Inflammatory macrophage treated with lipopolysaccharide for 1 hour (primary cell): ENCODE measurements at regions not wholly inside any gene's neighbourhood (a gene's known extent, or its start where the extent isn't known, plus 50 kb on each side); places are given as distances from the start of the nearest gene placed in this dataset.

ENCODE experiments used
- DNase-seq, 2 donors: peaks; one replicate each; pipeline ENCODE4 v3.0.0-alpha.2; 2020 to 2022

DNA sequence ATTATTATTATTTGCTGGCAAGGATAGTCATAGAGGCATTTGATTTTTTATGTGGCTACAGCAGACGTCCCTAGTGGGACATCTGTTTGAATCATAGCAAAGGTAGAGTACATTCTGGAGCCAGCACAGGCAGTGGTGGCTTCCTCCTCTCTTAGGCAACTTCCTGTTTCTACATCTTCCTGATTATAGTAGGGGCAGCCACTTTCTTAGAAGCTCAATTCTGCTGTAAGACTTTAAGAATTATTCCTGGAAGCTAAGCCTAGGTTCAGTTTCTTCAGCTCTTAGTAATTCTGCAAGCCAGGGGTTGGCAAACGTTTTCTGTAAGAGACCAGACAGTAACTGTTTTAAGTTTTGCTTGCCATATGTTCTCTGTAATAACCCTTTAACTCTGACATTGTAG is 129.3 kb upstream of the TENM4 start:
- no peak for DNase-seq

DNA sequence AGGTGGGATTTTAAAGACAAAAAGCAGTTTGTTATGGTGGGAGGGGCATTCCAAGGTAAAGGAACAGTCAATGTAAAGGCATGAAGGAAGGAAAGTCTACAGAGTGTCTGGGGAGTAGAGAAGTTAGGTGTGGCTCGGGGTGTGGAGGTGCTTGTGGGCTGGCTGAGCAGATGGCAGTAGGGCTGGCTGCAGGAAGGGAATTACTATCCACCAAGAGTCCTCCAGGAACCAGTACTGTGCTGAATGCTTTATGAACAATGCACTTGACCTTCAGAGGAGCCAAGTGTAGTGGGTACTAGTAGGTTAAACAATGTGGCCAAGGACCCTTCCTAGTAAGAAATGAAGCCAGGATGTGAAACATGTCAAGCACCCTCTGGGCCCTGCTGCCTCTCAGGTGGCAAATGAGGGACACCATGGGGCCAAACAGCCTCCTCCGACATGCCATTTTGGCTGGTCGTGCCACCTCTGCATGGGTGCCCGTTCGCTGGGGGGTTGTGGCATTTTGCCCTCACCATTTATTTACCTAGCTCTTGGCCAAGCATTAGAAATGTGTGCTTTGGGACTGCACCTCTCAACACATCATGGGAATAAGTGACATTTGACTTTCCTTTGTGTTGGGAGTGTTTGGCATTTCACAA is 123.6 kb upstream of the TENM4 start:
- DNase-seq: no peak

DNA sequence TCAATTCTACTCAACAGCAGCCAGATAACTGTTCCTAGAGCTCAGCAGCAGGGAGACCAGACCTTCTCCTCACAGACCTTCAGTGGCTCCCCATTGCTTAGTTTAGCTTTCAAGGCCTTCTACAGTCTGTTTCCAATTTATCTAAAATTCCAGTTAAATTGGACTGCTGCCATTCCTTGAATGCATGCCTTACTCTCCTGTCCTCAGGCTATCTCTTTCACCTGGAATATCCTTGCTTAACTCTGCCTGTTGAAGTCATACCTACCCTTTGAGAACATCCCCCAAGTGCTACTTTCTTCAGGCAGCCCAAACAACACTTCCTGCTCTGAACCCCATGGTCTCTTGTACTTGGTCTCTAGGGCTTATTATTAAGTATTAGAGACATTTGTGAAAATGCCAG is 120.7 kb upstream of the TENM4 start:
- DNase-seq: no peak

DNA sequence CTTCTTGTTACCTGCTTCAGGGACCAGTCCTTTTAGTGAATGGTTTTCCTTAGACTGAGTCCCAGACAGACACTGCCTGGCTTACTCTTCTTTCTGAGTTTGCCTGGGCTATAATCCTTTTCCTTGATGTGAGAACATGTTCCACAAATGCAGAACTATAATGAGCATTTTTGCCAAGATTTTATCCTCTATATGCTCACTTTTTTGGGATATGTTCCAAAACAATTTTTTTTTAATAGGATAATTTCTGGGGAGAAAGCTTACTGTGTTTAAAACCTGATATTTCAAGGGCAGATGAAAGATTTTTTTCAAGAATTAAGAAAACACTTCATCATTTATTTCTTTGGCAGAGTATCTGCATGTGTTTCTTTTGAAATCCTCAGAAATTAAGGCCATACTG is 110.0 kb upstream of the TENM4 start:
- no peak for DNase-seq

DNA sequence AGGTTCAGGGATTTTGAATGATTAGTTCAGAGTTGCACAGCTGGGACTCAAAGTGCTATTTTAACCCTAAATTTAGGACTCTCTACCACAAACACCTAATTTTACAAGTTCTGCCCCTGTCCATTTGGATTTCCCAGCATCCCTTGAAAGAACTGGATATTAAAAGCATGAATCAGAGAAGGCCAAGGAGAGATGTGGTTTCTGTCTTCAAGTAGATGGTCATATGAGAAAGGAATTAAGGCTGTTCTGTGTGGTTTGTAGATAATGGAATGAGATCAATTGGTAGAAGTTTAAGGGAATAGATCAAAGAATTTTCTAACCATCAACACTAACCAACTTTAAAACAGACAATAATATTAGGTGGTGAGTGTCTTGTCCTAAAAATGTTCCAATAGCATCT is 106.4 kb upstream of the TENM4 start:
- DNase-seq: no peak

DNA sequence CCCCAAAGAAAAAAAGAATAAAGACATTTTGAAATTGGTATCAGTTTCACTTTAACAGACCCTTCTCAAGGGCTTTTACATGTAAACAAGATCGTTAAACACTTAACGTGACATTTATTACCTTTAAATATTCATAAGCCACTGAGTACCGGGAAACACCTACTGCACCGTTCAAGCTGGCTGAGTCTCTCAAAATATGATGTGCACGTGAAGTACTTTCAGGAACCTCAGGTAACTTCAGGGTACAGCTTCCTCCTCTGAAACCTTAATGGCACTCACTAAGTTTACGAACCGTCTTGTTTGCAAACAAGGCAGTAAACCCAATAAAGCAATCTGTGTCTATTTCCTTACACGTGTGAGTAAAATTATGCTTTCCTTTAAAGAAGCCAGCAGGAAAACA is 105.5 kb upstream of the TENM4 start:
- DNase-seq: no peak

DNA sequence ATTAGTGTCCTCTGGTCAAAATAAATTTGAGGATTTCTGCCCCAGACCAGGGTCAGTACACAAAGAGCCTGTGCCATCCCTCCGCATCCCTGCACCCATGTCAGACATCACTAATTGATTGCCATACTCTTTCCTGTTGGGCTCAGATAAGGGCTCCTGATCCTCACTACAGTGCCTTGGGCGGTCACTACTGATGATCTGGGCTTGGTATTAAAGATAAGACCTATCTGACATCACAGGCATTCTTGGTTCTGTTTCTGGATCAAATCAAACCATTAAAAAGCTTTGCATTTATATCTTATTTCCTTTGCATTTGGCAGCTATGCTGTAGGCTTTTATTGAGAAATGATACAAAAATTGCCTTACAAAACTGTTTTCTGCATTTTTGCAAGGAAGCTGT is 103.5 kb upstream of the TENM4 start:
- DNase-seq: no peak

DNA sequence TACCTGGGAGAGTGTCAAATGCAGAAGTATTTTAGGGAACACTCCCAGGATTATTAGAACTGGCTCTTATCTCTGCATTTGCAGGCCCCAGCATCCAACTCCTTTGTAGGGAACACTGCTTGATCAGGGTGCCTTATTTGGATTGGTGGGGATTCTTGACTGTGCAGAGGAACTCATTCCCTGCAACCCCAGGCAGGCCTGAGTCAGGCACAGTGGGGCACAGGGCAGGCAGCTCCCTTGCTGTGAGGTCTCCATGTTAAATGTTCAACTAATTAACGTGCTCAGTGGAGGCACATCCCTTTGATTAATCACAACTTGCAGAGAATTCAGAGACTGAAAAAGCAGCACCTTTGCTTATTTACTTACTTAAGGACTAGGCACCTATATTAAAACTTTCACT is 102.3 kb upstream of the TENM4 start:
- DNase-seq: no peak

DNA sequence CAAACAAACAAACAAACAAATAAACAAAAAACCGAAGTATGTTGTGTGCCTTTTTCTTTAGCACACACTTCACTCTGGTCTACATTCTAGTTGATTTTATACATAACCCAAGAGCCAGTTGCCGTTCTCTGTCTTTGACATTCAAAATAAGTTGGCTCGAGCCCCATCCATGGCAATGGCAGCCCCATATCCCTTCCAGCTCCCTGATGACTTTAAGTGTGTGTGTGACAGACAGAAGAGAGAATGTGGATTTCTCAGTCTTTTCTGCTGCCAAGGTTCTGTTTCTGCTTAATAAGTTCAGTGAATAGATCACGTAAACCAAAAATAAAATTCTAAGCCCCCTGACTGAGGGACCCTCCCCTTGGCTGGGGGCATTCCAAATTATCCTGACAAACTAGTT is 100.6 kb upstream of the TENM4 start:
- DNase-seq: no peak

DNA sequence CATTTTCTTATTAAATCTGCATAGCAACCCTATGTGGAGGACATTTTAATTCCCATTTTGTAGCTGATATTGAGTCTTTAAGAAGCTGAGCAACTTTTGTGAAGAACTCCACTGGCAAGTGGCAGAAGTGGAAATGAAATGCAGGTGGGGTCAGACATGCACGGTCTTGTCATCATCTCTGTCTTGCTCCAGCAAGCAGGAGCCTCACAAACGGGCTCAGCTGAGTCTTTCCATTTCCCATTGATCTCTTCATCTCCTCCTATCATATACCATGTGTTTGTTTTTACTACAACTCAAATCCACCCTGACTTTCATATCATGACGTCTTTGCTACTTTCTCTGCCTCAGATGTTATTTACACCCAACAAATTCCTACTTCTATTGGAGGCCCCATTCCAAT is 97.9 kb upstream of the TENM4 start:
- no peak for DNase-seq

DNA sequence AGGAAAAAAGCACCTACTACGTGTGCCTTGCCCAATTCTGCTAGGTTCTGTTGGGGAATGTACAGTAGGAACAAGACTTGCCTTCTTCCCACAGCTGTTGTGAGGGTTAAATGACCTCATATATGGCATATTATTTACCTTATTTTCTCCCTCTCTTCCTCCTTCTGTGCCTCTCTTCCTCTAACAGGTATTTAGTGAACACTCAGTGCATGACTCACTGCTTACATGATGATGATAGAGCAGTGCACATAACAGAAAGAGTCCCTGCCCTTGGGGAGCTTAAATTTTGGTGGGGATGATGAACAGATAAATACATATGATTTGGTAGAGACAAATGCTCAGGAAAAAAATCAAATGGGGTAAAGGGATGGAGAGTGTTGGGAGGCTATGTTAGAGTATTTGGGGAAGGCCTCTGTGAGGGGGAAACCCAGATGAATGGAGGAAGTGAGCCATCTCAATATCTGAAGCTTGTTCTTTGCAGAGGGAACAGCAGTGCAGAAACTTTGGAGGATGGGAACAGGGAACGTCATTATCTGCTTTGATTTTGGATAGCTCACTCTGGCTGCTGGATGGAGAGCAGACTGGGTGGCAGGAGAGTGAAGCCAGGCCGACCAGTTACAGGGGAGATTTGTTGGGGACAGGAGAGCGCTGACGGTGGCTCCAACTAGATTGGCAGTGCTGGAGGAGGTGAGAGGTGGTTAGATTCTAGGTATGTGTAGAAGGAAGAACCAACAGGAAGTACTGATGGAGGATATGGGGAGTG is 95.5 kb upstream of the TENM4 start:
- DNase-seq: no peak

DNA sequence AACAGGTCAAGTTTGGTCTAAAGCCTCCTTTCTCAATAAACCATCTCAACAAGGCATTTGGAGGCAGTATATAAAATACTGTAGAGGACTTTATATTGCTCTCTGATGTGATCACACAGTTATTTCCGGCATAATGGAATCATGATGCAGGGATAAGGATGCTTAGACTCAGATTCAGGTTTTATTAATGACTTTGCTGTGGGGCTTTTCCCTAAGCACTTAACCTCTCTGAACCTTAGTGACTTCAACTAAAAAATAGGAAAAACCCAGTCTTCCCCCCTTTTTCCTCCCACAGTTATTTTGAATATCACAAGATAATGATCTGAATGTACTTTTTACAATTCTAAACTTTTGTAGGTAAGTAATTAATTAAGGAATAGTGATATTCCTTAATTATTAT is 94.8 kb upstream of the TENM4 start:
- no peak for DNase-seq

DNA sequence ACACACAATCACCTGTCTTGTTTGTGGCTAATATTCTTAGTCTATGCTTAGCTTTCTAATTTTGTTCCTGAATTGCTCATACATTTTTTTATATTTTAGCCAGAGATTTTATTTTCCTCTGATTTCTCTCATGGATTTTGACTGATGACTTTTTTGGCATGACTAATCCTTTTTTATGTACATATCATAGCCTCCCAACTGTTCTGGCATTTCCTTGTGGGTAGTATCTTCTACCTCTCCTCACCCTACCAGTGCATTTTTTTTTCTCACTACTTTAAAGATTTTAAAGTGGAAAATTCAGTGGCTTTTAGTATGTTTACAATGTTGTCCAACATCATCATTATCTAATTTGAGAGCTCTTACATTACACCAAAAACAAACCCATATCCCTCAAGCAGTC is 84.4 kb upstream of the TENM4 start:
- DNase-seq: no peak

DNA sequence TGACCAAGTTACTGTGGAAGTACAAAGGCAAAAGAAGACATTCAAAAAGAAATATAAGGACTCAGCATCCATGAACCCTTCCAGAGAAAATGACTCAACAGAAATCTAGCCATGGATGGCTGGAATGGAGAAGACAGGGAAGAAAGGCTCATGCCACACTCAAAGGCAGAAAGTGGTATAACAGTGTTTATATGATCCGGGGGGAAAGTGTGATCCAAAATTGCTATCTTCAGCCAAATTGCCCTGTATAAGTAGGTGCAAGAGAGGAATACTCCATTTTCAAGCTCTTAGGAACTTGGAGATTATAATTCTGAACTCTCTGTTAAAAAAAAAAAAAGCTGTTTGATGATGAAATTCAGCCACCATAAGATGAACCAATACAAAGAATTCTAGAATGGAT is 81.8 kb upstream of the TENM4 start:
- no peak for DNase-seq

DNA sequence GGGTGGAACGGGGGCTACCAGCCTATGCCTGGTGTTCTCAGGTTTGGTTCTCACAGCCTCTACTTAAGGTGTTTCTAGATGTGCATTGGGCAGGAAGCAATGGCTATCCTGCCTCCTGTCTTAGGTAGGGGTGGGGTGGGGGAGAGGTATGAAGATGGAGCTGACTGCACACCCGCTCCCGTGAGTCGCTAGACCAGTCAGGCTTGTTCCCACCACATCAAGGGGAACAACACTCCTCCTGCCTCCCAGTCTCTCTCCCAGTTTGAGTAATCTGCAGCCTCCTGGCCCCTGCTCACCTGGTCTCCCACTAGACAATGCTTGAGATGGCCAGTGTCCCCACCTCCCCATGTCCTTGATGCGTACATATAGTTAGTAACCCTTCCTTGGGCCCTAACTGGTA is 79.3 kb upstream of the TENM4 start:
- DNase-seq: no peak

DNA sequence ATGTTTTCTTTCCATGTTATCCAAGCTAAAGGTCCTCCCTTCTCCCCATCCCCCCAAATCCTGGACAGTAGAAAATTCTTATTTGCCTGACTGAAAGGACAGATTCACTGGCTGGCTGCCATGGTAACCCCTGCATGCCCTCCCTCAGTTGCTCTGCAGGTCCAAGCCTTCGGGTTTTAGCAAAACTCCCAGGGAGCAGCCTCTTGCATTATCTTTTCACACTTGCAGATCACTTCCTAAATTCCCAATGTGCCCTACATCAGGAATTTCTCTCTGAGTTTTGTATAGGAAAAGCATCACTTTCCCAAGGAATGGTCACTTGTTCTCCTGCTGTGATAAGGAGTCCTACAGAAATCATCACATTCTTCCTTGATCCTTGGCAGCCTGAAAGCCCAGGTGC is 75.0 kb upstream of the TENM4 start:
- DNase-seq: no peak

DNA sequence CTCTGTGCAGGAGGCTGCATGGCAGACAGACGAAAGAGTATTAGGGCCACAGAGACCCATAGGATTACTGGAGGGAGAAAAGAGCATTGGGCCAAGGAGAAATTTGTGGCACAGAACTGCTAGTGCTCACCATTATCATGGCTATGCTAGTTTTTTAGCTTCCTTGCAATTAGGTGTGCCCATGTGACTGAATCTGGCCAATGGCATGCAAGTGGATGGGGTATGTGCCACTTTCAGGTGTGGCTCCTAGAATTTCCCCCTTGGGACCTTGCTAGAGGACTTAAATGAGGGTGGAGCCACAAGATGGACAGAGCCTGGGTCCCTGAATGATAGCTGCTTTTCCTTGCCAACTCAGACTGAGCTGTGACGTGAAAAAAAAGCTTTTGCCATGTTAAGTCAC is 73.9 kb upstream of the TENM4 start:
- no peak for DNase-seq

DNA sequence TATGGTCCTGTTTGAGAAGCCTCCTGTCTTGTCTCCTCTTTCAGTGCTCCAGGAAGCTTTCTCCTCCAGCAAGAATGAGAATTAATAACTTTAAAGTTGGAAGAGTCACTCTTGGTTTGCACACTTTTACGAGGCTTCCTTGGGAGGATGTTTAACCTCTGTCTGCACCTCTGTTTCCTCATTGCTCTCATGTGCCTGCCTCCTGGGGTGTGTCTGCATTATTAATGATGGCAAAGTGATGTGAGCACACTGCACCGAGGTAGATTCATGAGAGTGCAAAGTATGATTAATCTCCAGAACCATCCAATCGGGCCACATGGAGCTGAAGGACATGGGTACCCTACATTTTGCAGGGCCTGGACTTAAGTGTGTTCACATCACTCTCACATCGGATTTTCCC is 73.5 kb upstream of the TENM4 start:
- DNase-seq: no peak

DNA sequence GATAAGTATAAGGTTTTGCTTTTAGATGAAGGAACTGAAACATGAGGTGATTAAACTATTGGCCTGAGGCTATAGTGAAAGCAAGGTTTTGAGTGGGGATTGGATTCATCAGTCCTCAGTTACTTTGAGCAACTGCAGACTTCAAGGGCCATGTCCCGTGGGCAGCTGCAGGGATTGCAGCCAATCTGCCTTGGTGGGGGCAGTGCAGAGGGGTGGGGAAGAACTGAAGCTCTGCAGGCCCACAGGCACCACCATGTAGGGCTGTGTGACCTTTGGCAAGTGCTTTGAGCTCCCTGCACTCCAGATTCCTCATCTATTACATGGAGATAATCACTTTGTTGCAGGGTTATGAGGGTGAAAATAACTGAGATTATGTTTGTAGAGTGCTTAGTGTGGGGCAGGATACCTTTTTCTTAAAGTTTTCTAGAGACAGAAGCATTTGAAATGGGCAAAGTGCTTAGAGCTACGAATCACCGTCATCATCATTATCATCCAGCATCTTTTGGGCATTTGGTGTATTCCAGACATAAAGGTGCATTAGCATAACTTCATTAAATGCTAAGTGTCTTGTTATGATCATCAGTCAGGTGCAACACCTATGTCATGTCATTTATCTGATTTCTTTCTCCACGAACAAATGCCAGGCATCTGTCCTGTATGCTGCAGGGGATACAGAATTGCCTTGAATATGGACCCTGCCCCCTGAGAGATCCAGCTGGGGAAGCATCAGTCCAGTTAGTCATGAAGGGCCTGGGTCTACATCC is 72.1 kb upstream of the TENM4 start:
- no peak for DNase-seq

DNA sequence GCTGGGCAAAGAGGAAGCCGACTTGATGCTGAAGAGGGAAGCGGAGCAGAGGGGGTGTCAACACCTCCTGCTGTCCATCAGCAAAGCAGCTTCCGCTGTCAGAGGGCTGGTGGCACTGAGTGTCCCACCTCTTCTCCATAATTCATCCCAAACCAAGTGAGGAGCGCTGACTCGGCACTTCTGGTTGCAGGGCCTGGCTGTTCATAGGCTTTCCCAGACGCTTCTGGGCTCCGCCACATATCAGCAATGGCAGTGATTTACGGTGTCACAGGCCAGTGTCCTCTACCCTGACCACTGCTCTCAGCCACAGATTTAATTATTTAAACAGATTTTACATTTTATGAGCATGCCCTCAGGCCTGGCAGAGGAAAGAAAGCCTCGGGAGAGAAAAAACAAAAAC is 70.1 kb upstream of the TENM4 start:
- no peak for DNase-seq

DNA sequence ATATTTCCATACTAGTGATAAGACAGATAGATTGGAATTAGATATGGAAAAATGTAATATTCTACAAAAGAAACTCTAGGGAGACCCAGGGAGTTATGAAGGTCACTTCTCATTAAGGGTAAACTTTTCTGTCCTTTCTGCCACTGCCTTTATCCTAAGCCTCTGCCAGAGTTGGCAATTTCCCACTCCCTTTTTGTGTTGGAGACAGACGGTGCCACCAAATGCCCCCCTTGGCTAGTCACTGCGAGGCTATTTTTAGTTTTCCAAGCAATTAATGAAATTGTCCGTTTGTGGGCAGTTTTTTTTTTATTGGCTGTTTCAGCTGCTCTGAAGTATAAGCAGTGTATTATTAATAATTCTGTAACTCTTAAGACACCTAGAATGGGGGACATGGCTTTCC is 67.6 kb upstream of the TENM4 start:
- DNase-seq: no peak

DNA sequence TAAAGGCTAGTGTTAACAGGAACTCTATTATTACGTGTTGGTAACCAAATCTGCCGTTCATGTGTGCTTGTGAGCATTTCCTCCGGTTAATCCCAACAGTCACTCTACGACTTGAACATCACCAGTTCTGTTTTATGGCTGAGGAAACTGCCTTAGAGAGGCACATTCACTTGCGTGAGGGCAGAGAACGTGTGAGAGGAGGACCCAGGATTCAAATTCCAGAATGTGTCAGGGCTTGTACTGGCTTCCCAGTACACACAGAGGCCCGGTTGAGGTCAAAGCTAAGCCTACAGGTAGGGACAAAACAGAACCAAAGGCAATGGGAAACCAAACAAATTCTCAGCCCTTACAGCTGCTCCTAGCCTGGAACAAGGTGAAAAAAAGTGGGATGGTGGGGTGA is 66.9 kb upstream of the TENM4 start:
- DNase-seq: no peak

DNA sequence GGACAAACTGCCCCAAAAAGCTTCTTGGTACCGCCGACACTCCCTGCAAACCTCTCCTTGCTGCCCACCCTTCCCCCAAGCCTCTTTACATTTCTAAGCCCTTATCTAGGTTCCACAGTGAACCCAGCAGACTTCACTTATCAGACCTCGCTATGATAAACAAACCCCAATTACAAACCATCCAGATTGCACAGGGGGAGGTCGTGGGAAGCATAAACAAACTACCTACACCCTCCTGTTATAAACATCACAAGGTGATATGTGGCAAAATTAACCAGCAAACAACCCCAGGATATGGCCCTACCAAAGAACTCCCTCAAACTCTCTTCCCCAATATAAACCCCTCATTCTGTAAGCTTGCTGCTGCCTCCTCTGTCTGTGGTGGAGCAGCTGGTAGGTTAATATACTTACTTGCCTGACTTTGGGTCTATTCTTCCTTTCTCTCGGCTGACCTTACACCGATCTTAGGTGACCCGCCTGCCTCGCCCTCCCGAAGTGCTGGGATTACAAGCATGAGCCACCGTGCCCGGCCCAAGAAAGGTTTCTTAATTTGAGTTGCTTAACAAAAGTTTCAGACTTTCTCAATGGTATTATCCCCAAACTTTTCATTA is 66.0 kb upstream of the TENM4 start:
- DNase-seq: no peak

DNA sequence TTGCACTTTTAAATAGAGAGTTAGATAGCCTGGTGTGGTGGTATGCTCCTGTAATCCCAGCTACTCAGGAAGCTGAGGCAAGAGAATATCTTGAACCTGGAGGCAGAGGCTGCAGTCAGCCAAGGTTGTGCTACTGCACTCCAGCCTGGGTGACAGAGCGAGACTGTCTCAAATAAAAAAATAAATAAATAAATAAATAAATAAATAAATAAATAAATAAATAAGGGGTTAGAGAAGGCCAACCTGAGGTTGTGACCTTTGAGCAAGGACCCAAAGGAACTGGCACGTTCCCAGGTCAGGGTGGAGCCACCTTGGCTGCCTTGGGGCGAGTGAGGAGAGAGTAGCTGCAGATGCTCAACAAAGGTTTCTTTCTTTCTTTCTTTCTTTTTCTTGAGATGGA is 65.3 kb upstream of the TENM4 start:
- DNase-seq: no peak
